SK-N-SH treated with all-trans-retinoic acid at 6 μM for 48 hours (cell line): ENCODE measurements at regions not wholly inside any gene's neighbourhood (a gene's known extent, or its start where the extent isn't known, plus 50 kb on each side); places are given as distances from the start of the nearest gene placed in this dataset.

Source experiments
- BACH2 ChIP-seq: fragments of 250-450 bp; sonication (Bioruptor Pico); IDR thresholded peaks from 2 replicates; pipeline ENCODE4 v1.9.0; 2021; ENCODE audit warnings: mild to moderate bottlenecking, borderline replicate concordance
- OSR1 ChIP-seq: fragments of 250-450 bp; sonication (Bioruptor Pico); IDR thresholded peaks from 2 replicates; pipeline ENCODE4 v1.8.0; 2022; ENCODE audit warnings: moderate library complexity, mild to moderate bottlenecking, inconsistent platforms
- SNAI2 ChIP-seq: fragments of 250-450 bp; sonication (Bioruptor Pico); IDR thresholded peaks from 2 replicates; pipeline ENCODE4 v1.5.0; 2020; ENCODE audit warnings: mild to moderate bottlenecking, moderate library complexity
- TSHZ2 ChIP-seq: fragments of 250-450 bp; sonication (Bioruptor Pico); IDR thresholded peaks from 2 replicates; pipeline ENCODE4 v1.5.0; 2020; ENCODE audit warnings: mild to moderate bottlenecking, moderate library complexity
- ZFP3 ChIP-seq: fragments of 250-450 bp; sonication (Bioruptor Pico); IDR thresholded peaks from 2 replicates; pipeline ENCODE4 v1.5.0; 2020; ENCODE audit warnings: mild to moderate bottlenecking, moderate library complexity
- ZFP30 ChIP-seq: fragments of 450-650 bp; formaldehyde crosslinking; IDR thresholded peaks from 2 replicates; pipeline ENCODE4 v1.5.0; 2022; ENCODE audit warnings: mild to moderate bottlenecking, moderate library complexity
- ZNF70 ChIP-seq: fragments of 450-650 bp; formaldehyde crosslinking; IDR thresholded peaks from 2 replicates; pipeline ENCODE4 v1.5.0; 2020; ENCODE audit warnings: mild to moderate bottlenecking, moderate library complexity
- ZNF8 ChIP-seq: fragments of 450-650 bp; formaldehyde crosslinking; IDR thresholded peaks from 2 replicates; pipeline ENCODE4 v1.5.0; 2020; ENCODE audit warnings: mild to moderate bottlenecking, moderate library complexity
- TF ChIP-seq, protein P1 (sequence below): fragments of 250-450 bp; sonication (Bioruptor Pico); IDR thresholded peaks from 2 replicates; pipeline ENCODE4 v1.8.0; 2021; ENCODE audit warnings: low read depth, mild to moderate bottlenecking, moderate library complexity, borderline replicate concordance
- TF ChIP-seq, protein P2 (sequence below): fragments of 250-450 bp; sonication (Bioruptor Pico); IDR thresholded peaks from 2 replicates; pipeline ENCODE4 v1.5.1; 2020; ENCODE audit warnings: low read depth, mild to moderate bottlenecking, moderate library complexity
- TF ChIP-seq, protein P3 (sequence below): fragments of 250-450 bp; sonication (Bioruptor Pico); IDR thresholded peaks from 2 replicates; pipeline ENCODE4 v1.8.0; 2020; ENCODE audit warnings: mild to moderate bottlenecking, moderate library complexity, borderline replicate concordance

DNA sequence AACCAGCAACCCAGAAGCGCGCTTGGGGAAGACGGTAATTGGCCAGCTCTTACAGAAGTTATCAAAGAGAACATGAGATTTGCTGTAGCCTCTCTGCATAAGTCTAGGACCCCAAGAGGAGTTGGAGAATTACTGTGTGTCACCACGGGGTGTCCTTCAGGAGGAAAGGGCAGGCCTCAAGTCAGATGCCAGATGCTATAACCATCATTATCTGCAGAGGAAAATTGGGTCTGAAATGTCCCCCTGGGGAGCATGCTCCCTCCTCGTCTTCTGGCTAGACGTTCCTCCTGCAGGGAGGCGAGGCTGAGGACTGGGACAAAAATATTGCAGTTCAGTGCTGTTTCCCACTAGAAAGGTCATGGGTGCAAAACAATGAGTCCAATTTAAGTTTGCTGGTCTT is 380.5 kb upstream of the CFAP20DC start:
- TF ChIP-seq, protein P1, sequence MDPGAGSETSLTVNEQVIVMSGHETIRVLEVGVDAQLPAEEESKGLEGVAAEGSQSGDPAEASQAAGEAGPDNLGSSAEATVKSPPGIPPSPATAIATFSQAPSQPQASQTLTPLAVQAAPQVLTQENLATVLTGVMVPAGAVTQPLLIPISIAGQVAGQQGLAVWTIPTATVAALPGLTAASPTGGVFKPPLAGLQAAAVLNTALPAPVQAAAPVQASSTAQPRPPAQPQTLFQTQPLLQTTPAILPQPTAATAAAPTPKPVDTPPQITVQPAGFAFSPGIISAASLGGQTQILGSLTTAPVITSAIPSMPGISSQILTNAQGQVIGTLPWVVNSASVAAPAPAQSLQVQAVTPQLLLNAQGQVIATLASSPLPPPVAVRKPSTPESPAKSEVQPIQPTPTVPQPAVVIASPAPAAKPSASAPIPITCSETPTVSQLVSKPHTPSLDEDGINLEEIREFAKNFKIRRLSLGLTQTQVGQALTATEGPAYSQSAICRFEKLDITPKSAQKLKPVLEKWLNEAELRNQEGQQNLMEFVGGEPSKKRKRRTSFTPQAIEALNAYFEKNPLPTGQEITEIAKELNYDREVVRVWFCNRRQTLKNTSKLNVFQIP (CRISPR knock-in tag), result no peak
- no peak for TF ChIP-seq BACH2 (CRISPR knock-in tag)
- TF ChIP-seq ZNF70 (CRISPR knock-in tag), result no peak
- no peak for TF ChIP-seq SNAI2
- TF ChIP-seq, protein P2, sequence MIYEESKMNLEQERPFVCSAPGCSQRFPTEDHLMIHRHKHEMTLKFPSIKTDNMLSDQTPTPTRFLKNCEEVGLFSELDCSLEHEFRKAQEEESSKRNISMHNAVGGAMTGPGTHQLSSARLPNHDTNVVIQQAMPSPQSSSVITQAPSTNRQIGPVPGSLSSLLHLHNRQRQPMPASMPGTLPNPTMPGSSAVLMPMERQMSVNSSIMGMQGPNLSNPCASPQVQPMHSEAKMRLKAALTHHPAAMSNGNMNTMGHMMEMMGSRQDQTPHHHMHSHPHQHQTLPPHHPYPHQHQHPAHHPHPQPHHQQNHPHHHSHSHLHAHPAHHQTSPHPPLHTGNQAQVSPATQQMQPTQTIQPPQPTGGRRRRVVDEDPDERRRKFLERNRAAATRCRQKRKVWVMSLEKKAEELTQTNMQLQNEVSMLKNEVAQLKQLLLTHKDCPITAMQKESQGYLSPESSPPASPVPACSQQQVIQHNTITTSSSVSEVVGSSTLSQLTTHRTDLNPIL (CRISPR knock-in tag), result no peak
- TF ChIP-seq, protein P3, sequence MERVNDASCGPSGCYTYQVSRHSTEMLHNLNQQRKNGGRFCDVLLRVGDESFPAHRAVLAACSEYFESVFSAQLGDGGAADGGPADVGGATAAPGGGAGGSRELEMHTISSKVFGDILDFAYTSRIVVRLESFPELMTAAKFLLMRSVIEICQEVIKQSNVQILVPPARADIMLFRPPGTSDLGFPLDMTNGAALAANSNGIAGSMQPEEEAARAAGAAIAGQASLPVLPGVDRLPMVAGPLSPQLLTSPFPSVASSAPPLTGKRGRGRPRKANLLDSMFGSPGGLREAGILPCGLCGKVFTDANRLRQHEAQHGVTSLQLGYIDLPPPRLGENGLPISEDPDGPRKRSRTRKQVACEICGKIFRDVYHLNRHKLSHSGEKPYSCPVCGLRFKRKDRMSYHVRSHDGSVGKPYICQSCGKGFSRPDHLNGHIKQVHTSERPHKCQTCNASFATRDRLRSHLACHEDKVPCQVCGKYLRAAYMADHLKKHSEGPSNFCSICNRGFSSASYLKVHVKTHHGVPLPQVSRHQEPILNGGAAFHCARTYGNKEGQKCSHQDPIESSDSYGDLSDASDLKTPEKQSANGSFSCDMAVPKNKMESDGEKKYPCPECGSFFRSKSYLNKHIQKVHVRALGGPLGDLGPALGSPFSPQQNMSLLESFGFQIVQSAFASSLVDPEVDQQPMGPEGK (CRISPR knock-in tag), result no peak
- TF ChIP-seq TSHZ2, result no peak
- no peak for TF ChIP-seq OSR1 (CRISPR knock-in tag)
- TF ChIP-seq ZNF8 (CRISPR knock-in tag), result no peak
- no peak for TF ChIP-seq ZFP3 (CRISPR knock-in tag)
- TF ChIP-seq ZFP30 (CRISPR knock-in tag), result no peak
